HG02884 (cell line): ENCODE measurements at regions not wholly inside any gene's neighbourhood (a gene's known extent, or its start where the extent isn't known, plus 50 kb on each side); places are given as distances from the start of the nearest gene placed in this dataset.
"Not testable (repeated sequence)": the region's sequence is repeated elsewhere in the genome, so short reads cannot be mapped to it uniquely, and the experiment has no call there.

Experiments used
- ATAC-seq: cut with Tn5 transposase; IDR thresholded peaks from one replicate; pipeline ENCODE4 v1.9.1; 2021; ENCODE audit warnings: mild to moderate bottlenecking, moderate library complexity; ENCODE audit not compliant: unreplicated experiment

DNA sequence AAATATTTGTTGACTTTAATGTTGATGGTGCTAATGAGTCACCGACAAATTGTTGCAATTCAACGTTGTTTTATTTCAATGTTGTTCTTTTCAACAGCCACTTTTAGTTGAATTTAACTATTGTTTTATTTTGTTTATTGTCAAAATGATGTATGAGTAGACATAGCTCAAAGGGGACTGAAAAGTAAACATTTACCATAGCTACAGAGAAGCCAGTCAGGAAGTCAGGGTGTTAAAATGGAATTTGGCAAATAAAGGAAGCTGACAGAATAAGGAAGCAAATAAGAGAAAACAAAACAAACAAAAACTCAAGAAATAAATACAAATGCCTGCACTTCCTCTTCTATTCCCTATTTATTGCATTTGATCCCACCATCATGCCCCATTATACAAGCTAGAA, 648.4 kb upstream of the HTR2C start:
- ATAC-seq, result no peak

DNA sequence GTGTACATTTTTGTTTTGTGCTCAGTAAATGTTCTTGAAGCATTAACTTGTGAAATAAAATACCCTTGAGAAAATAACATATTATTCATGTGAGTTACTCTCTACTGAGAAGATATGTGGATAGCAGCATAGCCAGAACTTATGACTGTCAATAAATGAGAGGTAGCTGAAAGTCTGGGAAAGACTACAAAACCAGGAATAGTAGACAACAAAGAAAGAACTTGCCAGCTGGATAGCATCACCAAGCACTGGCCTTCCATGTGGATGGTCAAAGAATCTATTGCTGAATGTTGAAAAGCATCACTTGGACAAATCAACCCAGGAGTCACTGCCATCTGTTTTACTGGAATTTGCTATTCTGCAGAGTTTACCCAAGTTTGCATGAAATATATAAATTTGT, 650.0 kb upstream of the HTR2C start:
- ATAC-seq, result no peak

DNA sequence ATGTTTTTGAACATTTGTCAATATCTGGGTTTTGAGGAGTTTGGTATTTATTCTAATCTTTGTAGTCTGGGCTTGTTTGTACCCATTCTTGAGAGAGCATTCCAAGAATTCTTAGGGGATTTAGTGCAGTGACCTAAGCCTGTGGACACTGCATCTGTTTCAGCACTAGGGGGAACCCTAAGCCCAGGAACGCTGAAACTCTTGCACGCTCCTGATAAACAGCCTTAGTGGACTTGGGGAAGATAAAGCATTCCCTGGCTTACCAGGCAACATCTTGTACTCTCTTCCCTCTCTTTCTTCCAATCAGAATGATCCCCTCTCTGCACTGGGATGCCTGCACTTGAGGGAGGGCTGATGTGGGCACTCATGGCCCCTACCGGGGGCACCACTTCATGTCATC, 654.9 kb upstream of the HTR2C start:
- ATAC-seq, result no peak

- ATAC-seq, result no peak
Observed at GRCh38 chrX:113920661-113921060, 663.2 kb upstream of the HTR2C start.

DNA sequence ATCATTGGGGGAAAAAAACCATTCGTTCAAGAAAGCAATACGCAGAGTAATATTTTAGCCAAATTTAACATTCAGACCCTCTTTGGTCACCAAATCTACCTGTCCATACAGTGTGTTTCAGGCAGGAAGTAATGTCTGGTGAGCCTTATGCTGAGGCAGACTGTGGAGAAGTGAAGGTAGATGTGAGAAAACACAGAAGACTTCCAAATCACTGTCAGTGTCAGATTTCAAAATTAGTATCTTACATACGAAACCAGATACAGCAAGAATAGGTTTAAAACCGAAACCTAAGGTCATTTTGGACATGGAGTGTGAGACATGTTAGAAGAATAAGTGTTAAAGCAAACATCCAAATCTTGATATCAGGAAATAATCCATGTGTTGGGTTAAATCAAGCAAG, 664.5 kb upstream of the HTR2C start:
- ATAC-seq, result no peak

GRCh38 chrX:113906168-113906567, 677.7 kb upstream of the HTR2C start:
- no peak for ATAC-seq

DNA sequence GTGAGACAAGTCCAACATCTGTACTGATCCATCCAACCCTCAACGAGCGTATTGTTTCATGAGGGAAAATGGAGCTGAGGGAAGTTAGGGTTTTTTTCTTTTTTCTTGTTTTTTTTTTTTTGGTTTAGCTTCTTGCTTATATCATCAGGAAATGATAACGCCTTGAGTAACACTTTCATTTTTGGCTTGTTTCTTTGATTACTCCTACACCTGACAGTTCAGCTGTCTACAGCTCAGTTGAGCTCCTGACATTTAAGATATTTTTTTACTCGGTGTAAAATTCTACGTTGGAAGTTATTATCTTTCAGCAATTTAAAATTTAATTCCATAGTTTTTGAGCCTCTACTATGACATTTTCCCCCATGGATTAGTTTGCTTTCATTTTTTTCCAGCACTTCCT, 691.0 kb upstream of the HTR2C start:
- ATAC-seq, result no peak

DNA sequence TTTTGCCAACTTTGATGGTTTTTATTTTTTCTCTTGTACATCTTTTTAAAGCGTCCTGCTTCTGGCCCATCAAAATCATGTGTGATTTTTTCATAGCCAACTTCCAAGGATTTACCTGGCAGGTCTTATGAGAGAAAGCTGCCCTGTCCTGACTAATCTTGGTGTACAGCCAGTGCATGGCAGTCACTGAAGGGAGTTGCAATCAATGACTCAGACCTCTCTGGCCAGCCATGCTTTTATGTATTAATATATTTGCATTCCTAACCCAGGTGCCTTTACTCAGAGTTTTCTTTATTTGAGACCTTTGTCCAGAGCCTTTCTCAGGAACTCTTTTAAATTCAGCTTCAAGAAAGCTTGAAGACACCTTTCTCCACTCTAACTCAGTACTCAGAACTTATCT, 691.5 kb upstream of the HTR2C start:
- no peak for ATAC-seq

- no peak for ATAC-seq
Observed at GRCh38 chrX:113873056-113873455, 710.8 kb upstream of the HTR2C start.

GRCh38 chrX:113868711-113869110, 715.2 kb upstream of the HTR2C start:
- ATAC-seq, result no peak

- ATAC-seq, result no peak
Observed at GRCh38 chrX:113868177-113868576, 715.7 kb upstream of the HTR2C start.

DNA sequence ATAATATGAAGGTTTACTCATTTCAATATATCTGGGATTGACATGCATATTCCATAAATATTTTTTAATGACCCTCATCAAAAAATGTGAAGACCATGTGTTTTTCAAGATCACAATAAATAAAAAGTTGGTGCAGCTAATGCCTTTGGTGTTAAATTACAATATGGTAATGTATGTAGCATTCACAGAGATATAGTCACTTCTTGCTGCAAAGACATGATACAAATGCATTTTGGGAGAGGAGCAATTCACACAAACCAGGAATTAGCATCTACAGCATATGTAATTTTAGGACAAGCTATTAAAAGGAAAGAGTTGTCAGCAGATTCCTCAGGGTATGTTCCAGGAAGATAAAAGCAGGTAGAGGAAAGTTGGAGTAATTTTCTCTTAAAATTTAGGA, 734.5 kb upstream of the HTR2C start:
- ATAC-seq, result no peak

- no peak for ATAC-seq
Observed at GRCh38 chrX:113833096-113834055, 750.5 kb upstream of the HTR2C start.

- no peak for ATAC-seq
Observed at GRCh38 chrX:113828470-113828869, 755.4 kb upstream of the HTR2C start.

DNA sequence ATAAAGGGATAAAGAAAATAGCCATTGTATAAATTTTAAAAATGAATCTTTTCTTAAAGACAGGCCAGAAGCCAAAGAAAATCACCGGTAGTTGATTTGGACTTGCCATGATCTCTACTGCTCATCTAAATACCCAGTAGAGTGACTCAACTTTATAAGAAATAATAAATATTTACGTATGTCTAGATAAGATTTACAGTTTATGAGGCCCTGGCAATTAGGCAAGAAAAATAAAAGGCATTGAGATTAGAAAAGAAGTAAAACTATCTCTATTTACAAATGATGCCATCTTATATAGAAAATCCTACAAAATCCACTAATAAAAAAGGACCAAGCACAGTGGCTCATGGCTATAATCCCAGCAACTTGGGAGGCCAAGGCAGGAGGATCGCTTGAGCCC, 765.5 kb upstream of the HTR2C start:
- no peak for ATAC-seq

- ATAC-seq, result no peak
Observed at GRCh38 chrX:113804819-113805218, 779.1 kb upstream of the HTR2C start.

- ATAC-seq, result no peak
Observed at GRCh38 chrX:113804291-113804690, 779.6 kb upstream of the HTR2C start.

DNA sequence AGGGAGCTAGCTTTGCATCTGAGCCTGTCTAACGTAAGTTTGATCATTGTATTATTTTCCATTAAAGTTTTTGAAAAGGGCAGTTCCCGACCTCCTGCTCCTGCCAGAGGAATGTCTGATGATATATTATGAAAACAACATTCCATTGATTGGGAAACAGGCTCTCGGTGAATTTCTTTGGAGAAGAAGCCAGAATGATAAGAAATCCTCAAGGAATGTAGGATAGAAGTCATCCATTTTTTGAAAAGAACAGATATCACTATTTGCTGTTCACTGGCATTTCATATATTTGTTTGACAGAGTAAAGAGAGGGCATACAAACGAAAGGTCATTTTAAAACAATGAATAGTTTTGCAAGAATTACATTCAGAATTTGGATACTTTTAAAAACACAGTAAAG, 781.0 kb upstream of the HTR2C start:
- ATAC-seq, result no peak

- no peak for ATAC-seq
Observed at GRCh38 chrX:113800955-113801354, 782.9 kb upstream of the HTR2C start.

DNA sequence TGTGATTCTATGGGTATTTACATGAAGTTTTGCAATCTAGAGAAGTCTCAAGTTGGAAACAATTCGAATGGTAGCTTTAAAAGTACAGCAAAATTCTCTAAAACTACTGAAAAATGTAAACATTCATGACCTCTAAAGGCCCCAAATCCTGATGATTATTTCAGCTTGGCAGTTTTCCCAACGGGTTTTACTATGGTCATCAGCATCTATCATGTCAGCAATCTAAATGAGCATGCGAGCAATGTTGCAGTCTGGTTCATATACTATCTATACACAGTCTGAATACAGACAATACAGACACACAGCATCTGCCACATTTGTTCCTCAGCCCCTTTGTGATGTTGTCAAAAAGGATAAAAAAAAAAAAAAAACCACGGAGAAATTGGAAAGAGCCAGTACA, 790.3 kb upstream of the HTR2C start:
- ATAC-seq, result no peak

DNA sequence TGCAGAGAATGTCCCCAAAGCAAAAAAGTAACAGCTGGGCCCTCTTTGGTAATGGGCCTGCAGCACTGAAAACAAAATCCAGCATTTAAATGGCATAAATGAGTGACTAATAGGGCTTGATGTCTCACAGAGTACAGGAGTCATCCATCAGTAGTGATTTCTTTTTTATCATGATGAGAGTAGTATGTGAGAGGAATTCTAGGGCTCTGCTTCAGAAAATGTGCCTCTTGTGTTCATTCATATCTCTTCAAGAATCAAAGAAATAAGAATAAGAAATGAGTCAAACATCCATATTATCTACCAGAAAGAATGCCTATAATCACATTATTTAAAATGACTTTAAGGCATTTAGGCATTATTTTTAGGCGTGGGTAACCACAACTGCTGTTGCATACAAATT, 792.9 kb upstream of the HTR2C start:
- ATAC-seq, result no peak

DNA sequence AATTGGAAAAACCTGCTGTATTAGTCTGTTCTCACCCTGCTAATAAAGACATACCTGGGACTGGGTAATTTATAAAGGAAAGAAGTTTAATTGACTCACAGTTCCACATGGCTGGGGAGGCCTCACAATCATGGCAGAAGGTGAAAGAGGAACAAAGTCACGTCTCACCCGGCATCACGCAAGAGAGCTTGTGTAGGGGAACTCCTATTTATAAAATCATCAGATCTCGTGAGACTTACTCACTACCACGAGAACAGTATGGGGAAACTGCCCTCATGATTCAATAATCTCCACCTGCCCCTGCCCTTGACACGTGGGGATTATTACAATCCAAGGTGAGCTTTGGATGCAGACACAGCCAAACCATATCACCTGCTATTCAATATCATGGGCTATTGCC, 799.1 kb upstream of the HTR2C start:
- not testable (repeated sequence) for ATAC-seq

GRCh38 chrX:113770806-113771205, 813.1 kb upstream of the HTR2C start:
- no peak for ATAC-seq
